H9 (cell line): ENCODE measurements at regions not wholly inside any gene's neighbourhood (a gene's known extent, or its start where the extent isn't known, plus 50 kb on each side); places are given as distances from the start of the nearest gene placed in this dataset.

Experiments
- DNase-seq: peaks from one replicate; pipeline ENCODE4 v3.0.0-alpha.2; 2017
- H2AFZ ChIP-seq: one replicate; pipeline ENCODE4 v1.6.1; 2013; ENCODE audit warnings: mild to moderate bottlenecking, low read length, control low read depth, moderate library complexity
- H2AK5ac ChIP-seq: 2 replicates; pipeline ENCODE4 v1.6.1; 2013; ENCODE audit warnings: low read length, control low read depth, mixed read lengths; ENCODE audit not compliant: insufficient read length
- H2BK120ac ChIP-seq: one replicate; pipeline ENCODE4 v1.6.1; 2013; ENCODE audit warnings: low read depth, mild to moderate bottlenecking, low read length, control low read depth, inconsistent platforms; ENCODE audit not compliant: poor library complexity, severe bottlenecking
- H2BK12ac ChIP-seq: 2 replicates; pipeline ENCODE4 v1.6.1; 2013; ENCODE audit warnings: low read length, control low read depth, mixed read lengths, low read depth; ENCODE audit not compliant: insufficient read length
- H2BK15ac ChIP-seq: 2 replicates; pipeline ENCODE4 v1.6.1; 2013; ENCODE audit warnings: low read depth, low read length, control low read depth
- H2BK20ac ChIP-seq: one replicate; pipeline ENCODE4 v1.6.1; 2013; ENCODE audit warnings: low read depth, mild to moderate bottlenecking, low read length, control low read depth, inconsistent platforms; ENCODE audit not compliant: poor library complexity, severe bottlenecking
- H2BK5ac ChIP-seq: 2 replicates; pipeline ENCODE4 v1.6.1; 2013; ENCODE audit warnings: low read length, control low read depth, mixed read lengths; ENCODE audit not compliant: insufficient read length
- H3K14ac ChIP-seq: 2 replicates; pipeline ENCODE4 v1.6.1; 2013; ENCODE audit warnings: low read length, control low read depth; ENCODE audit not compliant: insufficient read depth
- H3K18ac ChIP-seq: 2 replicates; pipeline ENCODE4 v1.6.1; 2013; ENCODE audit warnings: low read depth, mild to moderate bottlenecking, mixed read lengths, low read length, control low read depth; ENCODE audit not compliant: insufficient read length
- H3K23ac ChIP-seq: 2 replicates; pipeline ENCODE4 v1.6.1; 2013; ENCODE audit warnings: low read length, control low read depth, mixed read lengths, low read depth; ENCODE audit not compliant: insufficient read length
- H3K23me2 ChIP-seq: 2 replicates; pipeline ENCODE4 v1.6.1; 2013; ENCODE audit warnings: low read depth, mild to moderate bottlenecking, mixed read lengths, low read length, control low read depth; ENCODE audit not compliant: insufficient read length, poor library complexity, severe bottlenecking
- H3K27ac ChIP-seq: 2 replicates; pipeline ENCODE4 v1.5.1; 2013; ENCODE audit warnings: low read length, control low read depth, mixed read lengths, low read depth; ENCODE audit not compliant: insufficient read length
- H3K27me3 ChIP-seq: 2 replicates; pipeline ENCODE4 v1.6.1; 2013; ENCODE audit warnings: low read length, control low read depth, inconsistent platforms; ENCODE audit not compliant: insufficient read depth
- H3K4ac ChIP-seq: 2 replicates; pipeline ENCODE4 v1.6.1; 2013; ENCODE audit warnings: low read depth, mild to moderate bottlenecking, control low read depth, inconsistent platforms, low read length, moderate library complexity
- H3K4me1 ChIP-seq: 2 replicates; pipeline ENCODE4 v1.6.1; 2013; ENCODE audit warnings: low read length, control low read depth, inconsistent platforms; ENCODE audit not compliant: insufficient read depth
- H3K4me2 ChIP-seq: 2 replicates; pipeline ENCODE4 v1.6.1; 2013; ENCODE audit warnings: low read length, control low read depth, mixed read lengths; ENCODE audit not compliant: insufficient read length, insufficient read depth
- H3K56ac ChIP-seq: 2 replicates; pipeline ENCODE4 v1.6.1; 2013; ENCODE audit warnings: low read depth, mild to moderate bottlenecking, mixed read lengths, low read length, control low read depth; ENCODE audit not compliant: insufficient read length
- H3K79me1 ChIP-seq: 2 replicates; pipeline ENCODE4 v1.6.1; 2013; ENCODE audit warnings: low read depth, mild to moderate bottlenecking, moderate library complexity, low read length, control low read depth, inconsistent platforms; ENCODE audit not compliant: insufficient read depth, poor library complexity, severe bottlenecking
- H3K79me2 ChIP-seq: 2 replicates; pipeline ENCODE4 v1.6.1; 2013; ENCODE audit warnings: low read length, control low read depth, inconsistent platforms; ENCODE audit not compliant: insufficient read depth
- H3K9ac ChIP-seq: 2 replicates; pipeline ENCODE4 v1.6.1; 2013; ENCODE audit warnings: low read length, control low read depth, mixed read lengths; ENCODE audit not compliant: insufficient read length; ENCODE audit errors: extremely low read depth
- H3K9me3 ChIP-seq: one replicate; pipeline ENCODE4 v1.6.1; 2013; ENCODE audit warnings: low read depth, low read length, inconsistent platforms; ENCODE audit not compliant: control insufficient read depth
- H3T11ph ChIP-seq: one replicate; pipeline ENCODE4 v1.6.1; 2013; ENCODE audit warnings: mild to moderate bottlenecking, low read length, control low read depth, inconsistent platforms
- H4K20me1 ChIP-seq: one replicate; pipeline ENCODE4 v1.6.1; 2013; ENCODE audit not compliant: control insufficient read depth, insufficient read length, insufficient read depth
- H4K5ac ChIP-seq: 2 replicates; pipeline ENCODE4 v1.6.1; 2013; ENCODE audit warnings: low read depth, mild to moderate bottlenecking, mixed read lengths, low read length, control low read depth; ENCODE audit not compliant: insufficient read length
- H4K8ac ChIP-seq: replicated peaks from 2 replicates; pipeline ENCODE4 v1.6.1; 2013; ENCODE audit warnings: low read length, control low read depth, mixed read lengths, low read depth; ENCODE audit not compliant: insufficient read length
- H4K91ac ChIP-seq: 2 replicates; pipeline ENCODE4 v1.6.1; 2013; ENCODE audit warnings: low read depth, mild to moderate bottlenecking, moderate library complexity, mixed read lengths, low read length, control low read depth; ENCODE audit not compliant: insufficient read length
- H3K27ac Mint-ChIP-seq, 3 experiments: 2 replicates in 2 of 3; 3 replicates in 1 of 3; pipeline ENCODE4 v1.8.0; 2020 to 2021; ENCODE audit warnings: mixed read lengths in 3 of 3, mild to moderate bottlenecking in 1 of 3, moderate library complexity in 1 of 3
- H3K27me3 Mint-ChIP-seq: 2 replicates; pipeline ENCODE4 v1.8.0; 2021; ENCODE audit warnings: low read depth, mild to moderate bottlenecking, moderate library complexity, mixed read lengths
- H3K36me3 Mint-ChIP-seq, 3 experiments: 2 replicates in 2 of 3; 3 replicates in 1 of 3; pipeline ENCODE4 v1.8.0; 2020 to 2021; ENCODE audit warnings: low read depth in 3 of 3, mixed read lengths in 3 of 3; ENCODE audit not compliant: insufficient read depth in 1 of 3
- H3K4me1 Mint-ChIP-seq, 2 experiments: 2 replicates each; pipeline ENCODE4 v1.8.0; 2020; ENCODE audit warnings: mixed read lengths in 2 of 2
- H3K4me3 Mint-ChIP-seq, 2 experiments: 2 replicates in 1 of 2; 3 replicates in 1 of 2; pipeline ENCODE4 v1.8.0; 2020 to 2021; ENCODE audit warnings: mild to moderate bottlenecking in 2 of 2, mixed read lengths in 2 of 2, moderate library complexity in 1 of 2
- H3K9me3 Mint-ChIP-seq, 2 experiments: 2 replicates in 1 of 2; 3 replicates in 1 of 2; pipeline ENCODE4 v1.8.0; 2020; ENCODE audit warnings: mild to moderate bottlenecking in 2 of 2, mixed read lengths in 2 of 2, moderate library complexity in 1 of 2
- CTCF ChIP-seq: fragments of 200-600 bp; sonication (generic); conservative IDR thresholded peaks from 3 replicates; pipeline ENCODE4 v1.8.0; 2021; ENCODE audit warnings: antibody characterized with exemption, mild to moderate bottlenecking
- WGBS: extraction: QIAGEN DNeasy Blood & Tissue Kit; methylation state at CpG from one replicate; pipeline ENCODE4 v1.1.7; 2013; ENCODE audit warnings: missing lambda C conversion rate, low lambda C conversion rate, mixed read lengths; ENCODE audit not compliant: insufficient read length; ENCODE audit errors: extremely low coverage; 5-methylcytosine and 5-hydroxymethylcytosine counted together

GRCh38 chr14:55837467-55837866 is 257.5 kb downstream of the KTN1 start:
- H3K27me3 ChIP-seq, result no peaks in the 10 kb centered on the region
- no peak overlapping the region for H2BK5ac ChIP-seq
- no peak for TF ChIP-seq CTCF

More at GRCh38 chr14:55837467-55837866, 257.5 kb downstream of the KTN1 start:
- H3K36me3 Mint-ChIP-seq, result peaks cover 0 to 9% (median 4%) of the 10 kb centered on the region in 3 experiments; a peak in 2 of 7 replicates
- no CpG with 5 or more reads among the region's 1 CpG for WGBS
- DNase-seq, result no peak
- no peak overlapping the region for H4K5ac ChIP-seq
- H2BK20ac ChIP-seq, result no peak overlapping the region
- no peak overlapping the region for H3K4me2 ChIP-seq
- no peak overlapping the region for H3K4ac ChIP-seq
- peaks cover 3 to 8% of the 10 kb centered on the region in 2 experiments; a peak in 2 of 5 replicates for H3K9me3 Mint-ChIP-seq
- H2AFZ ChIP-seq, result no peak overlapping the region
- no peak overlapping the region for H3K23ac ChIP-seq
- H3K4me1 Mint-ChIP-seq, result no peaks in the 10 kb centered on the region
- no peaks in the 10 kb centered on the region for H3K79me1 ChIP-seq
- H3K56ac ChIP-seq, result no peak overlapping the region
- no peak overlapping the region for H3T11ph ChIP-seq
- no peaks in the 10 kb centered on the region for H3K9me3 ChIP-seq
- no peak overlapping the region for H4K8ac ChIP-seq
- H3K27me3 Mint-ChIP-seq, result no peaks in the 10 kb centered on the region
- H3K14ac ChIP-seq, result no peak overlapping the region
- H2BK12ac ChIP-seq, result no peak overlapping the region
- H3K4me1 ChIP-seq, result no peaks in the 10 kb centered on the region
- no peak overlapping the region for H3K27ac Mint-ChIP-seq
- H3K23me2 ChIP-seq, result no peaks in the 10 kb centered on the region
- H3K18ac ChIP-seq, result no peak overlapping the region
- H3K9ac ChIP-seq, result no peak overlapping the region
- H2BK15ac ChIP-seq, result no peak overlapping the region
- H3K79me2 ChIP-seq, result no peaks in the 10 kb centered on the region
- H3K4me3 Mint-ChIP-seq, result no peak overlapping the region
- no peaks in the 10 kb centered on the region for H4K20me1 ChIP-seq
- H2BK120ac ChIP-seq, result no peak overlapping the region
- H4K91ac ChIP-seq, result no peak overlapping the region
- H2AK5ac ChIP-seq, result no peak overlapping the region
- H3K27ac ChIP-seq, result no peak overlapping the region
